Mucosa of stomach (tissue), 1 donor: ENCODE measurements at regions not wholly inside any gene's neighbourhood (a gene's known extent, or its start where the extent isn't known, plus 50 kb on each side); places are given as distances from the start of the nearest gene placed in this dataset.

Source experiments
- H3K27me3 ChIP-seq: one replicate; pipeline ENCODE4 v1.7.0; 2013; ENCODE audit warnings: mild to moderate bottlenecking, low read length; ENCODE audit not compliant: control insufficient read depth, insufficient read depth
- H3K36me3 ChIP-seq: one replicate; pipeline ENCODE4 v1.7.0; 2013; ENCODE audit warnings: low read length; ENCODE audit not compliant: control insufficient read depth, insufficient read depth
- H3K4me1 ChIP-seq: one replicate; pipeline ENCODE4 v1.7.0; 2013; ENCODE audit warnings: mild to moderate bottlenecking, low read length; ENCODE audit not compliant: control insufficient read depth, insufficient read depth
- H3K4me3 ChIP-seq: one replicate; pipeline ENCODE4 v1.7.0; 2013; ENCODE audit warnings: low read length
- H3K9ac ChIP-seq: one replicate; pipeline ENCODE4 v1.7.0; 2013; ENCODE audit warnings: mild to moderate bottlenecking, low read length, moderate library complexity
- H3K9me3 ChIP-seq: one replicate; pipeline ENCODE4 v1.7.0; 2013; ENCODE audit warnings: mild to moderate bottlenecking, low read length, moderate library complexity; ENCODE audit not compliant: control insufficient read depth
- donor health status: Pancreatic carcinoma.

GRCh38 chr1:238119060-238119459, 228.3 kb upstream of the ZP4 start:
- Histone ChIP-seq H3K4me3 (no peak overlapping the region), H3K9me3 (no peaks in the 10 kb centered on the region), H3K9ac (no peak overlapping the region), H3K27me3 (no peaks in the 10 kb centered on the region), H3K4me1 (no peaks in the 10 kb centered on the region), H3K36me3 (no peaks in the 10 kb centered on the region)

DNA sequence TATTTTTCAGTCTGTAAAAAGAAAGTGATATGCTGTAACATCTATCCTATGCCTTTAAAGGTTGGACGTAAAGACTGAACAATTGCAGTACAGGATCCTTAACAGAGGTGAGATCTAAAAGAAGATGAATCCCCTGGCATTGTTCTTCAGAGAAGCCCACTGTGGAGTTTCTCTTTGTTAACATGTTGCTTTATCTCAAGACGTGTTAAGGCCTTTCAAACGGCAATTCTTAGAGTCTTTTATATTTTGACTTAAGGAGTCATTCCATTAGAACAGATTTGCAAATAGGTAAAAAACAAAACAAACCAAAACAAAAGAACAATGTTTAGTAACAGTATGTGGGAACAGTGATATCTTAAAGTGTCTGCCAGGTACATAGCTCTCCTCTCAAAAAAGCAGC, 225.1 kb upstream of the ZP4 start:
- no peaks in the 10 kb centered on the region for H3K27me3 ChIP-seq
- no peak overlapping the region for H3K4me3 ChIP-seq
- H3K9me3 ChIP-seq = no peaks in the 10 kb centered on the region

DNA sequence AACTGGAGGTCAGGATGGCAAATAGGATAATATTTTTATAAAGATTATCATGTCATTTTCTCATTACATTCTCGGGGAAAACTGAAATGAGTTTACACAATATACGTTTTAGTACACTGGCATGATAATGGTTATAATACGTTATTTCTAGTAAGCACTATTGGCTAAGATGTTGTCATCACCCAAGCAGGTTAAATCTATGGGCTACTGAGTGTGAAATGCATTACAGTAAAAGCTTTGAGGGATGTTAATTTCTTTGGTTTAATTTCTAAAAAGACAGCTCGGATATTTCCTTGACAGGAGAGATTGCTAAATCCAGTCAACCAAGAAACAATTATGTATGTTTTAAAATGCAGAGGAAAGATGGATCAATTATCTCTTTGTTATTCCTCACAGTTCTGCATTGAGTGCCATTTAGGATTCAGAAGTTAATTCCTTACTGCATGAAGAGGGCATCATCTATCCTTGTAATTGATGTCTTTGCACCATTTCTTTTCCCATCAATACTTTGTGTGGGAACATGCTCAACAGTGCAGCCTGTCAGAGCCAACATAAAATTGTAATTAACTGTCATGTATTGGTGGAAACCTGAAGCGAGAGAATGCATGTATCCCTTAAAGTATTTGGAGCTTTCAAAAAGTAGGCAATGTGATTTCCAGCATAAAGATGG, 222.4 kb upstream of the ZP4 start:
- no peak overlapping the region for H3K4me3 ChIP-seq
- H3K27me3 ChIP-seq = no peaks in the 10 kb centered on the region
- H3K9ac ChIP-seq = no peak overlapping the region
- H3K4me1 ChIP-seq = no peaks in the 10 kb centered on the region
- H3K36me3 ChIP-seq = no peaks in the 10 kb centered on the region
- no peaks in the 10 kb centered on the region for H3K9me3 ChIP-seq

More for the DNA sequence above, 225.1 kb upstream of the ZP4 start:
- H3K4me1 ChIP-seq = no peaks in the 10 kb centered on the region
- no peaks in the 10 kb centered on the region for H3K36me3 ChIP-seq
- no peak overlapping the region for H3K9ac ChIP-seq

GRCh38 chr1:238111516-238111915, 220.8 kb upstream of the ZP4 start:
- H3K9me3 ChIP-seq = no peaks in the 10 kb centered on the region
- no peaks in the 10 kb centered on the region for H3K36me3 ChIP-seq
- no peak overlapping the region for H3K9ac ChIP-seq
- no peaks in the 10 kb centered on the region for H3K4me1 ChIP-seq
- no peak overlapping the region for H3K4me3 ChIP-seq
- H3K27me3 ChIP-seq = no peaks in the 10 kb centered on the region

- H3K4me1 ChIP-seq = no peaks in the 10 kb centered on the region
- H3K36me3 ChIP-seq = no peaks in the 10 kb centered on the region
- H3K4me3 ChIP-seq = no peak overlapping the region
- H3K27me3 ChIP-seq = no peaks in the 10 kb centered on the region
- no peaks in the 10 kb centered on the region for H3K9me3 ChIP-seq
- no peak overlapping the region for H3K9ac ChIP-seq
Observed at GRCh38 chr1:238111081-238111480, 220.4 kb upstream of the ZP4 start.

DNA sequence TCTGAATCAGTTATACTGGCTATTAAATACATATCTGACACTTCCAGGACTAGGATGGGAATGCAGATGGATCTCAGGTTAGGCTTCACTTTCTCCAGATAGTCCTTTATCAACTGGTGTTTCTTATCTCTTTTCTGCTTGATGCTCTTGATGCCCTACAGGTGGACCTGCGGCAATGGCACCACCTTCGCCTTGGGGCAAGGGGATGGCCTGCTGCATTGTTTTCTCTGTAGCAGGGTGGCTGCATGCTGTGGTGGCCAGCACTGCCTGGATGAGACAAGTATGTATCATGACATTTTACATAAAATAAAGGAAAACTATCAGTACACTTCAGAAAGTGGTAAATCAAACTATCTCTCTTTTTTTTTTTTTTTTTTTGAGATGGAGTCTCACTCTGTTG, 217.7 kb upstream of the ZP4 start:
- Histone ChIP-seq H3K9me3 (no peaks in the 10 kb centered on the region), H3K36me3 (no peaks in the 10 kb centered on the region), H3K4me1 (no peaks in the 10 kb centered on the region), H3K27me3 (no peaks in the 10 kb centered on the region), H3K4me3 (no peak overlapping the region), H3K9ac (no peak overlapping the region)

DNA sequence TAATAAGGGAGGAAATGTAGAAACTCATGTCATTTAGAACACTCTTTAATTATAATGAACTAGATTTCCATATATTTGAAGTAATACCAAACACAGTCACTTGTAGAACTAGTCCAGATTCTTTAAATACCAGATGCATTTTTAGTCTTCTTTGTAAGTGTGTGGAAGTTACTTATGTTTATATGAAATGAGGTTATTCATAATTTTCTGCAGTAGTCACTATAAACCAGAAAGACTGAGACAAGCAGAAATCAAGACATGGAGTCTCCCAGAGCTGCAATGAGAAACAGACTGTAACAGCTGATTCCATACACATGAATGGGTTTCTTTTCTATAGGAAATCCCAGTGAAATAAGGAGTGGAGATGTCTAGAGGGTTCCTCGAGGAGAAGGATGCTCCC, 216.6 kb upstream of the ZP4 start:
- Histone ChIP-seq H3K9me3 (no peaks in the 10 kb centered on the region), H3K36me3 (no peaks in the 10 kb centered on the region), H3K9ac (no peak overlapping the region), H3K4me3 (no peak overlapping the region), H3K4me1 (no peaks in the 10 kb centered on the region), H3K27me3 (no peaks in the 10 kb centered on the region)

DNA sequence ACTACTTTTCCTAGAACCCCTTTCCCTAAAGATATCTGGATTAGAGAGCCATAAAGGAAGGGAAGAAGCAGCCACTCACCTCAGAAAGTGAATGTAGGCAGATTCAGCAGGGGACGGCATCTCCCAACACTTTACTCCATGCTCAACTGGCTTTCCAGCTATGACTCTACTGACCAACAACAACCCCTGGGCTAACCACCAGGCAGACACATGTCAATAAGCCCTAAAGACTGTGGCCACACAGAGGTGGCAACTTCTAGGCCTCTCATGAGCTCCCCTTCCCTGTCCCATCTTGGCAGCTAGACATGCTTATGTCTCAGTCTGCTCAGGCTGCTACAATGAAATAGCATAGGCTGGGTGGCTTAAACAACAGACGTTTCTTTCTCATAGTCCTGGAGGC, 214.0 kb upstream of the ZP4 start:
- H3K27me3 ChIP-seq = no peaks in the 10 kb centered on the region
- H3K4me1 ChIP-seq = no peaks in the 10 kb centered on the region
- no peaks in the 10 kb centered on the region for H3K36me3 ChIP-seq
- no peak overlapping the region for H3K4me3 ChIP-seq
- no peaks in the 10 kb centered on the region for H3K9me3 ChIP-seq
- no peak overlapping the region for H3K9ac ChIP-seq

- no peaks in the 10 kb centered on the region for H3K27me3 ChIP-seq
- H3K4me1 ChIP-seq = no peaks in the 10 kb centered on the region
- no peak overlapping the region for H3K9ac ChIP-seq
- no peak overlapping the region for H3K4me3 ChIP-seq
- no peaks in the 10 kb centered on the region for H3K9me3 ChIP-seq
- no peaks in the 10 kb centered on the region for H3K36me3 ChIP-seq
Observed at GRCh38 chr1:238101923-238102322, 211.2 kb upstream of the ZP4 start.

DNA sequence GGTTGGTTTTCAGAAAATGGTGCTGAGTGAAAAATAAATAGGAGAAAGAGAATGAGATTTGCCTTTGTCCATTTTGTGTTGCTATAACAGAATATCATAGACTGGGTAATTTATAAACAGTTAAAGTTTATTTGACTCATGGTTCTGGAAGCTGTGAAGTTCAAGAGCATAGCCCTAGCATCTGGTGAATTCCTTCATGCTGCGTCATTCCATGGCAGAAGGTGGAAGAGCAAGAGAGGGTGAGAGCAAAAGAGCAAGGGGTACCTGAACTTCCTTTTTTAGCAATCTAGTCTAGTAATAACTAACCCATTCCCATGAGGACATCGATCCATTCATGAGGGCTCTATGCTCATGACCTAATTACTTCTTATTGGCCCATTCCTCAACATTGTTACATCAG, 209.1 kb upstream of the ZP4 start:
- Histone ChIP-seq H3K27me3 (no peaks in the 10 kb centered on the region), H3K4me3 (no peak overlapping the region), H3K9me3 (no peaks in the 10 kb centered on the region), H3K36me3 (no peaks in the 10 kb centered on the region), H3K4me1 (no peaks in the 10 kb centered on the region), H3K9ac (no peak overlapping the region)

GRCh38 chr1:238089615-238090014, 198.9 kb upstream of the ZP4 start:
- Histone ChIP-seq H3K4me3 (no peak overlapping the region), H3K9ac (no peak overlapping the region), H3K36me3 (no peaks in the 10 kb centered on the region), H3K4me1 (no peaks in the 10 kb centered on the region), H3K9me3 (no peaks in the 10 kb centered on the region), H3K27me3 (no peaks in the 10 kb centered on the region)

GRCh38 chr1:238088560-238089290, 198.0 kb upstream of the ZP4 start:
- Histone ChIP-seq H3K27me3 (no peaks in the 10 kb centered on the region), H3K4me1 (no peaks in the 10 kb centered on the region), H3K36me3 (no peaks in the 10 kb centered on the region), H3K9me3 (no peaks in the 10 kb centered on the region), H3K4me3 (no peak overlapping the region), H3K9ac (no peak overlapping the region)
